ENCODE measurements at regions not wholly inside any gene's neighbourhood (a gene's known extent, or its start where the extent isn't known, plus 50 kb on each side); places are given as distances from the start of the nearest gene placed in this dataset.

DNA sequence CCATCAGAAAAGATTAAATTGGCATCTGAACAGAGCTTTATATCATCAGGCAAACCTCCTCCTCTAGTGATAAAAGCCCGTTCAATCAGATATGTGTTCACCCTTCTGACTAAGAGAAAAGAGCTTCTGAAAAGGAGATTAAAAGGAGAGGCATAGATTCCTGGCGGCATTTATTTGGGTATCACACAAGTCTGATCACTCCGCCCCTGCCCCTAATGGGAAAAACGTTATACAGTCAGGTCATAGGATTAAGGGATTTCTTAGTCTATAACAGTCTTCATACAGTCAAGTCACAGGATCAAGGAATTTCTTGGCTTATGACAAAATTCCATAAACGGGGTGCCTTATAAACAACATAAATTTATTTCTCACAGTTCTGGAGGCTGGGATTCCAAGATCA lies 295.4 kb upstream of the SATB1 start:
- in situ Hi-C loops (cut with MboI; ENCODE audit: low sequenced_read_pairs) (no loop called here), intact Hi-C loops (cut with micrococcal nuclease) (no loop called here), dilution Hi-C loops (cut with HindIII; ENCODE audit: low sequenced_read_pairs, unreplicated experiment) (no loop called here)
- Histone ChIP-seq H3K36me3 (ENCODE audit: control insufficient read depth, insufficient read depth, low read length) (no peaks in the 10 kb centered on the region), H4K8ac (ENCODE audit: low read depth in 2 of 2, low read length in 2 of 2) (no peak overlapping the region), H3K4me3 (ENCODE audit: insufficient read depth, low read depth, low read length) (no peak overlapping the region), H3K4me1 (ENCODE audit: control insufficient read depth, insufficient read depth, low read length) (no peaks in the 10 kb centered on the region), H2BK5ac (ENCODE audit: low read depth, low read length, poor library complexity, severe bottlenecking) (no peak overlapping the region), H3K4ac (ENCODE audit: low read depth, low read length) (no peak overlapping the region), H3K79me1 (ENCODE audit: low read depth in 1 of 2, low read length in 2 of 2) (no peaks in the 10 kb centered on the region), H2AK9ac (replicated peaks; ENCODE audit: low read depth, low read length, poor library complexity) (no peak overlapping the region), H3K14ac (replicated peaks; ENCODE audit: low read depth, low read length) (no peak overlapping the region), H3K27me3 (ENCODE audit: control insufficient read depth, insufficient read depth, low read length) (no peaks in the 10 kb centered on the region), H2AK5ac (ENCODE audit: low read depth, low read length) (no peak overlapping the region), H4K5ac (ENCODE audit: low read depth, low read length) (no peak overlapping the region), H3K9me3 (ENCODE audit: control insufficient read depth, insufficient read depth, low read length) (peaks cover 6% of the 10 kb centered on the region), H2AFZ (replicated peaks; ENCODE audit: low read length, poor library complexity) (no peak overlapping the region), H2BK20ac (ENCODE audit: low read depth, low read length) (no peak overlapping the region), H4K20me1 (ENCODE audit: insufficient read depth, low read length) (no peaks in the 10 kb centered on the region), H3K27ac (ENCODE audit: insufficient read depth, low read length) (no peak overlapping the region), H3K4me2 (ENCODE audit: low read depth, low read length) (no peak overlapping the region), H3K23ac (ENCODE audit: low read depth, low read length) (no peak overlapping the region), H4K91ac (ENCODE audit: insufficient read depth, low read depth, low read length) (no peak overlapping the region), H3K9ac (ENCODE audit: low read depth, low read length) (no peak overlapping the region), H3K9me1 (ENCODE audit: insufficient read depth, low read length) (no peaks in the 10 kb centered on the region), H2BK120ac (ENCODE audit: low read depth, low read length) (no peak overlapping the region), H2BK15ac (ENCODE audit: low read depth, low read length) (no peak overlapping the region), H3K18ac (ENCODE audit: low read depth, low read length) (no peak overlapping the region), H3K56ac (ENCODE audit: extremely low read depth, insufficient read depth, low read length) (no peak overlapping the region)
- no peak for DNase-seq
- no peak for ATAC-seq (ENCODE audit: low read depth)
- no peak for TF ChIP-seq FOS (IDR thresholded peaks at IDR 0.05; ENCODE audit: low read depth, low read length)
- TF ChIP-seq, protein P1, sequence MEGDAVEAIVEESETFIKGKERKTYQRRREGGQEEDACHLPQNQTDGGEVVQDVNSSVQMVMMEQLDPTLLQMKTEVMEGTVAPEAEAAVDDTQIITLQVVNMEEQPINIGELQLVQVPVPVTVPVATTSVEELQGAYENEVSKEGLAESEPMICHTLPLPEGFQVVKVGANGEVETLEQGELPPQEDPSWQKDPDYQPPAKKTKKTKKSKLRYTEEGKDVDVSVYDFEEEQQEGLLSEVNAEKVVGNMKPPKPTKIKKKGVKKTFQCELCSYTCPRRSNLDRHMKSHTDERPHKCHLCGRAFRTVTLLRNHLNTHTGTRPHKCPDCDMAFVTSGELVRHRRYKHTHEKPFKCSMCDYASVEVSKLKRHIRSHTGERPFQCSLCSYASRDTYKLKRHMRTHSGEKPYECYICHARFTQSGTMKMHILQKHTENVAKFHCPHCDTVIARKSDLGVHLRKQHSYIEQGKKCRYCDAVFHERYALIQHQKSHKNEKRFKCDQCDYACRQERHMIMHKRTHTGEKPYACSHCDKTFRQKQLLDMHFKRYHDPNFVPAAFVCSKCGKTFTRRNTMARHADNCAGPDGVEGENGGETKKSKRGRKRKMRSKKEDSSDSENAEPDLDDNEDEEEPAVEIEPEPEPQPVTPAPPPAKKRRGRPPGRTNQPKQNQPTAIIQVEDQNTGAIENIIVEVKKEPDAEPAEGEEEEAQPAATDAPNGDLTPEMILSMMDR (conservative IDR thresholded peaks at IDR 0.05; ENCODE audit: low read depth, low read length): no peak
- TF ChIP-seq CHD1 (IDR thresholded peaks at IDR 0.05; ENCODE audit: low read depth, low read length): no peak
- TF ChIP-seq SMC3 (IDR thresholded peaks at IDR 0.05; ENCODE audit: low read depth, low read length): no peak
- no peak for TF ChIP-seq RCOR1 (IDR thresholded peaks at IDR 0.05; ENCODE audit: insufficient replicate concordance, low read length)
- no peak for TF ChIP-seq CEBPB (IDR thresholded peaks at IDR 0.05; ENCODE audit: low read depth, low read length)
- TF ChIP-seq, protein P2, sequence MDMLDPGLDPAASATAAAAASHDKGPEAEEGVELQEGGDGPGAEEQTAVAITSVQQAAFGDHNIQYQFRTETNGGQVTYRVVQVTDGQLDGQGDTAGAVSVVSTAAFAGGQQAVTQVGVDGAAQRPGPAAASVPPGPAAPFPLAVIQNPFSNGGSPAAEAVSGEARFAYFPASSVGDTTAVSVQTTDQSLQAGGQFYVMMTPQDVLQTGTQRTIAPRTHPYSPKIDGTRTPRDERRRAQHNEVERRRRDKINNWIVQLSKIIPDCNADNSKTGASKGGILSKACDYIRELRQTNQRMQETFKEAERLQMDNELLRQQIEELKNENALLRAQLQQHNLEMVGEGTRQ (IDR thresholded peaks at IDR 0.05; ENCODE audit: low read depth, low read length): no peak
- no peak for TF ChIP-seq MXI1 (IDR thresholded peaks at IDR 0.05; ENCODE audit: borderline replicate concordance, low read depth, low read length)
- TF ChIP-seq MAFK (IDR thresholded peaks at IDR 0.05; ENCODE audit: low read depth, low read length): no peak
- TF ChIP-seq NFE2L2 (IDR thresholded peaks at IDR 0.05; ENCODE audit: low read depth, low read length): no peak
- TF ChIP-seq MAZ (IDR thresholded peaks at IDR 0.05; ENCODE audit: borderline replicate concordance, low read depth, low read length): no peak
- ChIA-PET CTCF (no interaction called here), POLR2A (ENCODE audit: unreplicated experiment) (no interaction called here)
- no CpG with 5 or more reads among the region's 5 CpGs for WGBS, 2 experiments (ENCODE audit: extremely low coverage in 2 of 2, insufficient read length in 1 of 2)
- BruUV-seq (replicated peaks): no TSS peak
